ENCODE measurements at regions not wholly inside any gene's neighbourhood (a gene's known extent, or its start where the extent isn't known, plus 50 kb on each side); places are given as distances from the start of the nearest gene placed in this dataset.

DNA sequence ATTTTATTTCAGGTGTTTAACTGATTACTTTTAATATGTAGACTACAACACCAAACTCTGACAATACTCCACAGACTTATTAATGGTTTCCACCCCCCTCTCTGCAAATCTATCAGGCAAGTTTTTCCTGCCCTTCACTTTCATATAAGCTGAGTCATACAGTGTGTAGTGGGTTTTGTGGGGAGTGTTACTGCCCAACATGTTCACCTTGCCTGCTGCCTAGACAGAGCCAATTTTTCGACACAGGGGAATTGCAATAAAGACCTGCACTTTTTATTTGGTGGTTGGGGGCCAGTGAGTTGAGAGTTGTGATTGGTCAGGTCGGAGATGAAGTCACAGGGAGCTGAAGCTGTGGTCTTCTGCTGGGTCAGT lies 119.7 kb downstream of the PPIAL4G start:
- TF ChIP-seq, protein P1, sequence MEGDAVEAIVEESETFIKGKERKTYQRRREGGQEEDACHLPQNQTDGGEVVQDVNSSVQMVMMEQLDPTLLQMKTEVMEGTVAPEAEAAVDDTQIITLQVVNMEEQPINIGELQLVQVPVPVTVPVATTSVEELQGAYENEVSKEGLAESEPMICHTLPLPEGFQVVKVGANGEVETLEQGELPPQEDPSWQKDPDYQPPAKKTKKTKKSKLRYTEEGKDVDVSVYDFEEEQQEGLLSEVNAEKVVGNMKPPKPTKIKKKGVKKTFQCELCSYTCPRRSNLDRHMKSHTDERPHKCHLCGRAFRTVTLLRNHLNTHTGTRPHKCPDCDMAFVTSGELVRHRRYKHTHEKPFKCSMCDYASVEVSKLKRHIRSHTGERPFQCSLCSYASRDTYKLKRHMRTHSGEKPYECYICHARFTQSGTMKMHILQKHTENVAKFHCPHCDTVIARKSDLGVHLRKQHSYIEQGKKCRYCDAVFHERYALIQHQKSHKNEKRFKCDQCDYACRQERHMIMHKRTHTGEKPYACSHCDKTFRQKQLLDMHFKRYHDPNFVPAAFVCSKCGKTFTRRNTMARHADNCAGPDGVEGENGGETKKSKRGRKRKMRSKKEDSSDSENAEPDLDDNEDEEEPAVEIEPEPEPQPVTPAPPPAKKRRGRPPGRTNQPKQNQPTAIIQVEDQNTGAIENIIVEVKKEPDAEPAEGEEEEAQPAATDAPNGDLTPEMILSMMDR (IDR thresholded peaks at IDR 0.05 in 4 of 5, conservative IDR thresholded peaks at IDR 0.05 in 1 of 5): no peak
- TF ChIP-seq POLR2A (IDR thresholded peaks at IDR 0.05): no peak
